RPMI7951 (cell line): ENCODE measurements at regions not wholly inside any gene's neighbourhood (a gene's known extent, or its start where the extent isn't known, plus 50 kb on each side); places are given as distances from the start of the nearest gene placed in this dataset.

Experiments used
- DNase-seq: peaks from one replicate; pipeline ENCODE4 v3.0.0-alpha.2; 2012; ENCODE audit warnings: low read depth

DNA sequence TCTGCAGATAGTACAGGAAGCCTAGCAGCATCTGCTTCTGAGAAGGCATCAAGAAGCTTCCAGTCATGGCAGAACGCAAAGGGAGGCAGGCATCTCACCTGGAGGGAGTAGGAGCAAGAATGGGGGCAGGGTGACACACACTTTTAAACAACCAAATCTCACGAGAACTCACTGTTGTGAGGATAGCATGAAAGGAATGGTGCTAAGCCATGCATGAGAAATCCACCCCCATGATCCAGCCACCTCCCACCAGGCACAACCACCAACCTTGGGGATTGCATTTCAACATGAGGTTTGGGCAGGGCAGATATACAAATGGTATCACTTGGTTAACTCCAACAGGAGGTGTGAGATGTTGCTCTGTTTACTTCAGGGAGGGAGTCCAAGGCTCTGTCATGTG, 612.0 kb upstream of the KIRREL3 start:
- no peak for DNase-seq

- no peak for DNase-seq
Measured at GRCh38 chr11:127609025-127609773, 608.6 kb upstream of the KIRREL3 start.

GRCh38 chr11:127607487-127608085, 607.0 kb upstream of the KIRREL3 start:
- DNase-seq = no peak

DNA sequence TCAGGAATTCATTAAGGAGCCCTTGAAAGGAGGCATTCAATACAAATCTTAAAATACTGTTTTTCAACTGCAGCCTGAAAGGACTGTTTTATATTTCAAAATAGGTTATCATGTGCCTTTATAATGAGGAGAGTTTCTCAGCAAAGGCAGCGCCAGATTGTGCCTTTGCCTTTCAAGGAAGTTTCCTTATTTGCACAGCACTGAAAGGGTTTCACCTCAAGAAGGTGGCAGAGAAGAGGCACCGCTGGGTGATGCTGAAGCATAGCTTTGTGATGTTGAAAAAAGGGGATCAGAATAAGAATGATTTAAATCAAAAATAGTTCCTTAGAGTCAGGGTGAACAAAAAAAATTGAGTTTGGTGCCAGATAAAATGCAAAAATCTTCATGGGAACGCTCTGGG, 601.0 kb upstream of the KIRREL3 start:
- no peak for DNase-seq

DNA sequence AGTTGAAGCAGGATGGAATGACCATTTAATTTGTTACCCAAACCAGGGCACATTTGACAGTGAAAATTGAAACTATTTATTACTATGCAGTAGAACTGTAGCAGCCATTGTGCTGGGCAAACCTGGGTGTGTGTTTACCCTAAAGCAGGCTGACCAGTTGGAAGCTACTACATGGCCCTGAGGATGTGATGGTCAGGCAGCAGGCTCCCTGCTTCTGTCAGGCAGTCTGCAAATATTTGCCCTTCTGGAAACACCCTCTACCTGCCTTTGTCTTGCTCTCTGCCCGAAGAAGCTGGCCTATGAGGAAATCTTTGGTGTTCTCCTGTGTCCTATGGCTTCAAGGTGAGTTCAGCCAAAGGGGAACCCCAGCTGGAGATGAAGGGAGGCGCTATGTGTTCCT, 600.1 kb upstream of the KIRREL3 start:
- DNase-seq = no peak

GRCh38 chr11:127598476-127598875, 597.9 kb upstream of the KIRREL3 start:
- DNase-seq = peak; percentile 16

GRCh38 chr11:127596433-127596832, 595.9 kb upstream of the KIRREL3 start:
- no peak for DNase-seq

- DNase-seq = no peak
Measured at GRCh38 chr11:127592371-127592770, 591.8 kb upstream of the KIRREL3 start.

DNA sequence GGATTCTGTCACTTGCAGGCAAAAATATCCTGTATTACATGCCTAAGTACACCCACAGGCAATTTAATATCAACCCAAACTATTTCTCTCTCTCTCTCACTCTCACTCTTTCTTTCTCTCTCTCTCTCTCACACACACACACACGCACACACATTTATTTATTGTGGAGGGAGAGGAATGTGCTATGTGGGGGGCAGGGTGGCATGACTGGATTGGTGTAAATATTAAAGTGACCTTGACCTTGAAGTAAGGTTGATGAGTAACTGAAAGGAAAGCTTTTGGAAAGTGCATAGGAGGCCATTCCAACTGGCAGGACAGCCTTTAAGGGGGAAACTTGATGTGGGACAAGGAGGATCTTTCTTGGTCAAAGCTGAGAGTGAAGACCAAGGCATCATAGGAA, 589.7 kb upstream of the KIRREL3 start:
- no peak for DNase-seq

- DNase-seq = no peak
Measured at GRCh38 chr11:127588431-127588830, 587.9 kb upstream of the KIRREL3 start.

- no peak for DNase-seq
Measured at GRCh38 chr11:127587511-127587910, 586.9 kb upstream of the KIRREL3 start.

- DNase-seq = no peak
Measured at GRCh38 chr11:127576210-127576609, 575.6 kb upstream of the KIRREL3 start.

DNA sequence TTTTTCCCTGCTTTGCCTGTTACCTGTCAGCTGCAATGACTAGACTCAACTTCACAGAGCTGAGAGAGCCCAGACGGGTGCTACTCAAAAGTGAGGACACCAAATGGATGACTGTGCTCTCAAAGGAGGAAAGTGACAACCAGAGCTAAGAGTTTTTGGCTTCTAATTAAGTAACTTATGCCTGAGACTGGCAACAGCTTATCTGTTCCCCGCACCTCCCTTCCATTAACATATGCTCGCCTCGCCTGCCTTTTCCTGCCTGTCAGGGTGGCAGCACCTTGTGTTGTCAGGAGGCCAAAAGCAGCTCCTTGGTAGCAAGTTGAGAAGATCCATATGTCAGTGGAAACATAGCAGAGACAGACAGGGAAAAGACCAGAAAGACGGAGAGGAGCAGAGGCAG, 573.9 kb upstream of the KIRREL3 start:
- DNase-seq = no peak

DNA sequence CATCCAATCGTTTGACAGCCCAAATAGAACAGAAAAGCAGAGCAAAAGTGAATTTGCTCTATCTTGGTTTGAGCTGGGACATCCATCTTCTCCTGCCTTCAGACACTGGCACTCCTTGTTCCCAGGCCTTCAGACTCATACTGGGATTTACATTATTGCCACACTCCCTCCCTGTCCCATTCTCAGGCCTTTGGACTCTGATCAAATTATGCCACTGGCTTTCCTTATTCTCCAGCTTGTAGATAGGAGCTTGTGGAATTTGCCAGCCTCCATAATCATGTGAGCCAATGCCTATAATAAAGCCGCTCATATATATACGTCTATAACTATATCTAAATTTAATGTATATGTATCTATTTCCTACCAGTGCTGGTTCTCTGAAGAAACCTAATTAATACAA, 568.3 kb upstream of the KIRREL3 start:
- no peak for DNase-seq

- no peak for DNase-seq
Measured at GRCh38 chr11:127567237-127567932, 566.8 kb upstream of the KIRREL3 start.

GRCh38 chr11:127564810-127565209, 564.2 kb upstream of the KIRREL3 start:
- peak; percentile 74 for DNase-seq

GRCh38 chr11:127559978-127560377, 559.4 kb upstream of the KIRREL3 start:
- DNase-seq = no peak

DNA sequence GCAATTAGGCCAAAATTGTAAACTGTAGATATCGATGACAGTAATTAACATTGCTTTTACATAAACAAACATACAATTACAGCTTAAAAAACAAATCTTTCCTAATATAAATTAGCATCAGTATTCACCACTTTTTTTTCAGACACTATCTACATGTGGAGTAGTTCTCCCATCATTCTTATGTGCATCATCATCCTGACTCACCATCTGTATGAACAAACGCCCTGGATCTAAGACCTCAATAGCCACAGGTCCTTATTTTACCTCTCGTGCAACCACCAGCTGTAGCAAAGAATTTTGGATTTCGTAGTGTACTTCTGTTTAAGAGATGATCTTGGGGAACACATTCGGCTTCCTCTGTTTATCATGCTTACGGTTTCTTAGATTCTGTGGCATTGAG, 551.9 kb upstream of the KIRREL3 start:
- DNase-seq = peak; percentile 6

DNA sequence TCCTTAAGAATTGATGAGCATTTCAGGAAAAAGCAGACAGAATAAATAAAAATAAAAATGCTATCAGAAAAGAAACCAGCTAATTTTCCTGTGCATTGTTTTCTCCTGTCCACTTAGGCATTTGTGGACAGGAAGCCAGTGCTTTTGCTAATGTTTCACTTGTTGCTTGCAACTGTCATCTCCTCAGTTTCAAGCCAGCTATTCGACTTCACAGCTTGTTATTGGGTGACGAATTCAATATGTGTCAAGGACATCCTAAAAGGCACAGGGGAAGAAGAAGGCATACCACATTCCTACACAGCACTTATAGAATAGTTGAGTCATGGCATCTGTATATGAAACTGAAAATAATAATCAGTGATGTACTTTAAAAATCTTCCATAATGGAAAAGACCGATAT, 530.6 kb upstream of the KIRREL3 start:
- DNase-seq = no peak

DNA sequence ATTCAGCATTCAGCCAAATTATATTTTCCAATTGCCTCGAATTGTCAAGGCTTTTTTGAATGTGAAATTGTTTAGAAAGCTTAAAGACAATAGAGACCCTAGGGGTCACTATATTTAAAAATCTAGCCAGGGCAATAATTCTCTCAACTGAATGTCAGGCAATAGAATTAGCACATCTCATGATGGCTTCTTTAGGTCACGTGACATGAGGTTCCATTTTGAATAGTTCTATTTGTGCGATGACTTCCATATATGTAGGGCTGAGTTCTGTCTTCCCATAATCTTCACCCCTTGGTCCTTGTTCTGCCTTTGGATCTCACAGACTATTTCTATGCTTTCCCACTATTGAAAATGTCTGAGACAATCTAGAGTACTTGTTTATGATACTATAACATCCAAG, 527.7 kb upstream of the KIRREL3 start:
- no peak for DNase-seq

DNA sequence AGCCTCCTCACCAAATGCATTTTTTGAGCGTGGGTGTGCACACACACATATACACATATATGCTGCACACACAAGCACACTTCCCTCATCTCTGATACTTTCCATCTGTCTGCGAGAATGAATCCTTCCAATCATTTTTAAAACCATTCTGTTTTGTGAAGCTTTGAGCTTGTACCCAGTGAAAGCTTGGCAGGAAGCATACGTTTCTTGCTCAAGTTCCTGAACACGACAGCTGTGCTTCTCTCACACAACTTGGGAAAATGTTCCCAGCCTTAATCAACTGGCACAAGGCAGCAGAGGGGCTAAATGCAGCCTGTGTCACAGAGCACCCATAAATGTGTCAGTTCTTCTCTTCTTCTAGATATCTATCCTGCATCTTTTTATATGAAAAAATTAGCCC, 524.0 kb upstream of the KIRREL3 start:
- DNase-seq = no peak

DNA sequence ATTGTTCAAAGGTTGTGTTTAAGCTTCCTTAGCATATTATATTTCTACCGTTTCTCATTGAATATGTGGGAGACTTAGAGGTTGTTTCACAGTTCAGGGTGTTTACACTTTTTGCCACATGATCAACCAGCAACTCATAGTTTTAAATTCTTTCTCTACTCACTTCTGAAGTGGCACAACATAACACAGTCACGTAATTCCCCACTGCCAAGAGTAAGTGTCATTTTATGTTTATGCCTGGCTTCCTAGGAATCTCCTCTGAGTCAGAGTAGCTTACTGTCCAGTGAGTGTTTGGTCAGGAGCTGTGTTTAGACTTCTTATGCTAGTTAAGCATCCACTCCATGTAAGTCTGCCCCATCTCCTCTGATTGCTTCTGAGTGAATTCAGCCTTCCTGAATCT, 520.8 kb upstream of the KIRREL3 start:
- DNase-seq = peak; percentile 16

- DNase-seq = no peak
Measured at GRCh38 chr11:127507851-127508250, 507.3 kb upstream of the KIRREL3 start.
